OCI-LY3 (cell line): ENCODE measurements at regions not wholly inside any gene's neighbourhood (a gene's known extent, or its start where the extent isn't known, plus 50 kb on each side); places are given as distances from the start of the nearest gene placed in this dataset.

Experiments
- EZH2phosphoT487 ChIP-seq: fragments of 200-600 bp; shearing (Covaris generic); IDR thresholded peaks from 2 replicates; pipeline ENCODE4 v1.6.1; 2018; ENCODE audit warnings: antibody characterized with exemption, mixed run types, low read depth
- TF ChIP-seq, protein P1 (sequence below): fragments of 200-600, 300-600 bp; sonication (generic); IDR thresholded peaks from 2 replicates; pipeline ENCODE4 v1.5.1; 2014; ENCODE audit warnings: antibody characterized with exemption, low read length, low read depth

GRCh38 chr3:70722018-70722417 is 409.6 kb upstream of the MDFIC2 start:
- TF ChIP-seq, protein P1, sequence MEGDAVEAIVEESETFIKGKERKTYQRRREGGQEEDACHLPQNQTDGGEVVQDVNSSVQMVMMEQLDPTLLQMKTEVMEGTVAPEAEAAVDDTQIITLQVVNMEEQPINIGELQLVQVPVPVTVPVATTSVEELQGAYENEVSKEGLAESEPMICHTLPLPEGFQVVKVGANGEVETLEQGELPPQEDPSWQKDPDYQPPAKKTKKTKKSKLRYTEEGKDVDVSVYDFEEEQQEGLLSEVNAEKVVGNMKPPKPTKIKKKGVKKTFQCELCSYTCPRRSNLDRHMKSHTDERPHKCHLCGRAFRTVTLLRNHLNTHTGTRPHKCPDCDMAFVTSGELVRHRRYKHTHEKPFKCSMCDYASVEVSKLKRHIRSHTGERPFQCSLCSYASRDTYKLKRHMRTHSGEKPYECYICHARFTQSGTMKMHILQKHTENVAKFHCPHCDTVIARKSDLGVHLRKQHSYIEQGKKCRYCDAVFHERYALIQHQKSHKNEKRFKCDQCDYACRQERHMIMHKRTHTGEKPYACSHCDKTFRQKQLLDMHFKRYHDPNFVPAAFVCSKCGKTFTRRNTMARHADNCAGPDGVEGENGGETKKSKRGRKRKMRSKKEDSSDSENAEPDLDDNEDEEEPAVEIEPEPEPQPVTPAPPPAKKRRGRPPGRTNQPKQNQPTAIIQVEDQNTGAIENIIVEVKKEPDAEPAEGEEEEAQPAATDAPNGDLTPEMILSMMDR: no peak
- no peak for TF ChIP-seq EZH2phosphoT487
